ENCODE measurements at regions not wholly inside any gene's neighbourhood (a gene's known extent, or its start where the extent isn't known, plus 50 kb on each side); places are given as distances from the start of the nearest gene placed in this dataset.

- H3K4me1 ChIP-seq (ENCODE audit: control insufficient read depth, insufficient read depth, low read length) = peaks cover 10% of the 10 kb centered on the region
- no peaks in the 10 kb centered on the region for H3K9me3 ChIP-seq (ENCODE audit: control insufficient read depth, low read length)
- H3K9ac ChIP-seq (ENCODE audit: low read length) = no peak overlapping the region
- H3K27me3 ChIP-seq (replicated peaks; ENCODE audit: control insufficient read depth, insufficient read depth, low read length) = no peaks in the 10 kb centered on the region
- H3K36me3 ChIP-seq (ENCODE audit: control insufficient read depth, insufficient read depth, low read length, severe bottlenecking) = no peaks in the 10 kb centered on the region
- no peak overlapping the region for H3K4me3 ChIP-seq (ENCODE audit: low read length)
- no peak for DNase-seq (ENCODE audit: low read depth)
Observed at GRCh38 chr1:56339786-56340465, 239.4 kb downstream of the PLPP3 start.

DNA sequence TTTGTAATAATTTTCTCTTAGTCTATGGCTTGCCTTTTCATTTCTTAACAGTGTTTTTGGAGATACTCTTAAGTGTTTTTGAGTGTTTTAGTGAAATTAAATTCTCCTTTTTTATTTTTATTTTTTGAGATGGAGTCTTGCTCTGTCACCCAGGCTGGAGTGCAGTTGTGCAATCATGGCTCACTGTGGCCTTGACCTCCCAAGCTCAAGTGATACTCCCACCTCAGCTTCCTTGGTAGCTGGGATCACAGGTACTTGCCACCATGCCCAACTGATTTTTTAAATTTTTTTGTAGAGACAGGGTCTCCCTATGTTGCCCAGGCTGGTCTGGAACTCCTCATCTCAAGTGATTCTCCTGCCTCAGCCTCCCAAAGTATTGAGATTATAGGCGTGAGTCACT, 240.3 kb downstream of the PLPP3 start:
- H3K4me3 ChIP-seq (ENCODE audit: low read length) = no peak overlapping the region
- H3K27me3 ChIP-seq (replicated peaks; ENCODE audit: control insufficient read depth, insufficient read depth, low read length) = no peaks in the 10 kb centered on the region
- H3K9me3 ChIP-seq (ENCODE audit: control insufficient read depth, low read length) = no peaks in the 10 kb centered on the region
- DNase-seq (ENCODE audit: low read depth) = no peak
- H3K36me3 ChIP-seq (ENCODE audit: control insufficient read depth, insufficient read depth, low read length, severe bottlenecking) = no peaks in the 10 kb centered on the region
- H3K4me1 ChIP-seq (ENCODE audit: control insufficient read depth, insufficient read depth, low read length) = peaks cover 10% of the 10 kb centered on the region
- H3K9ac ChIP-seq (ENCODE audit: low read length) = no peak overlapping the region

GRCh38 chr1:56336982-56337381, 242.4 kb downstream of the PLPP3 start:
- peaks cover 10% of the 10 kb centered on the region for H3K4me1 ChIP-seq (ENCODE audit: control insufficient read depth, insufficient read depth, low read length)
- H3K4me3 ChIP-seq (ENCODE audit: low read length) = no peak overlapping the region
- DNase-seq (ENCODE audit: low read depth) = no peak
- H3K9me3 ChIP-seq (ENCODE audit: control insufficient read depth, low read length) = no peaks in the 10 kb centered on the region
- H3K36me3 ChIP-seq (ENCODE audit: control insufficient read depth, insufficient read depth, low read length, severe bottlenecking) = no peaks in the 10 kb centered on the region
- H3K9ac ChIP-seq (ENCODE audit: low read length) = no peak overlapping the region
- no peaks in the 10 kb centered on the region for H3K27me3 ChIP-seq (replicated peaks; ENCODE audit: control insufficient read depth, insufficient read depth, low read length)

GRCh38 chr1:56335394-56335793, 244.0 kb downstream of the PLPP3 start:
- Histone ChIP-seq H3K9me3 (ENCODE audit: control insufficient read depth, low read length) (no peaks in the 10 kb centered on the region), H3K27me3 (replicated peaks; ENCODE audit: control insufficient read depth, insufficient read depth, low read length) (no peaks in the 10 kb centered on the region), H3K4me3 (ENCODE audit: low read length) (no peak overlapping the region), H3K9ac (ENCODE audit: low read length) (no peak overlapping the region), H3K4me1 (ENCODE audit: control insufficient read depth, insufficient read depth, low read length) (peaks cover 13% of the 10 kb centered on the region), H3K36me3 (ENCODE audit: control insufficient read depth, insufficient read depth, low read length, severe bottlenecking) (no peaks in the 10 kb centered on the region)
- DNase-seq (ENCODE audit: low read depth) = no peak

GRCh38 chr1:56334047-56334446, 245.3 kb downstream of the PLPP3 start:
- Histone ChIP-seq H3K9me3 (ENCODE audit: control insufficient read depth, low read length) (no peaks in the 10 kb centered on the region), H3K36me3 (ENCODE audit: control insufficient read depth, insufficient read depth, low read length, severe bottlenecking) (no peaks in the 10 kb centered on the region), H3K27me3 (replicated peaks; ENCODE audit: control insufficient read depth, insufficient read depth, low read length) (no peaks in the 10 kb centered on the region), H3K9ac (ENCODE audit: low read length) (no peak overlapping the region), H3K4me1 (ENCODE audit: control insufficient read depth, insufficient read depth, low read length) (peaks cover 7% of the 10 kb centered on the region), H3K4me3 (ENCODE audit: low read length) (no peak overlapping the region)
- no peak for DNase-seq (ENCODE audit: low read depth)

DNA sequence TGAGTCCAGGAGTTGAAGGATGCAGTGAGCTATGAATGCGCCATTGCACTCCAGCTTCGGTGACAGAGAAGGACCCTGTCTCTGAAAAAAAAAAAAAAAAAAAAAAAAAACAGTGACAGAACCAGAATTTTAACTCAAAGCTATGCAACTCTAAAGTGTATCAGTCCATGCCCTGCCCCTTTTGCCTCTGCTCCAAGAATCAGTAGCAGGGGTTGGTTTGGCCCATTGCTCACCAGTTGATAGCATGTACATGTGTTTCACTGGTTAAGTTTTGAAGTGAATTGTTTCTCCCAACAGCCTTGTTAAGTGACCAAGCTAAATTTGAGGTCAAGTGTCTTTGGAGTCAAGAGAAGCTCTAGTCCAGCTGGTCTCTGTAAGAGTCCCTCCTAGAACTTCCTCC, 245.9 kb downstream of the PLPP3 start:
- DNase-seq (ENCODE audit: low read depth) = no peak
- Histone ChIP-seq H3K4me1 (ENCODE audit: control insufficient read depth, insufficient read depth, low read length) (peaks cover 7% of the 10 kb centered on the region), H3K36me3 (ENCODE audit: control insufficient read depth, insufficient read depth, low read length, severe bottlenecking) (no peaks in the 10 kb centered on the region), H3K4me3 (ENCODE audit: low read length) (no peak overlapping the region), H3K9ac (ENCODE audit: low read length) (no peak overlapping the region), H3K9me3 (ENCODE audit: control insufficient read depth, low read length) (no peaks in the 10 kb centered on the region), H3K27me3 (replicated peaks; ENCODE audit: control insufficient read depth, insufficient read depth, low read length) (no peaks in the 10 kb centered on the region)

- no peak for DNase-seq (ENCODE audit: low read depth)
- no peaks in the 10 kb centered on the region for H3K27me3 ChIP-seq (replicated peaks; ENCODE audit: control insufficient read depth, insufficient read depth, low read length)
- H3K36me3 ChIP-seq (ENCODE audit: control insufficient read depth, insufficient read depth, low read length, severe bottlenecking) = no peaks in the 10 kb centered on the region
- H3K9me3 ChIP-seq (ENCODE audit: control insufficient read depth, low read length) = no peaks in the 10 kb centered on the region
- no peak overlapping the region for H3K4me3 ChIP-seq (ENCODE audit: low read length)
- H3K4me1 ChIP-seq (ENCODE audit: control insufficient read depth, insufficient read depth, low read length) = peaks cover 7% of the 10 kb centered on the region
- no peak overlapping the region for H3K9ac ChIP-seq (ENCODE audit: low read length)
Observed at GRCh38 chr1:56331892-56332567, 247.3 kb downstream of the PLPP3 start.

DNA sequence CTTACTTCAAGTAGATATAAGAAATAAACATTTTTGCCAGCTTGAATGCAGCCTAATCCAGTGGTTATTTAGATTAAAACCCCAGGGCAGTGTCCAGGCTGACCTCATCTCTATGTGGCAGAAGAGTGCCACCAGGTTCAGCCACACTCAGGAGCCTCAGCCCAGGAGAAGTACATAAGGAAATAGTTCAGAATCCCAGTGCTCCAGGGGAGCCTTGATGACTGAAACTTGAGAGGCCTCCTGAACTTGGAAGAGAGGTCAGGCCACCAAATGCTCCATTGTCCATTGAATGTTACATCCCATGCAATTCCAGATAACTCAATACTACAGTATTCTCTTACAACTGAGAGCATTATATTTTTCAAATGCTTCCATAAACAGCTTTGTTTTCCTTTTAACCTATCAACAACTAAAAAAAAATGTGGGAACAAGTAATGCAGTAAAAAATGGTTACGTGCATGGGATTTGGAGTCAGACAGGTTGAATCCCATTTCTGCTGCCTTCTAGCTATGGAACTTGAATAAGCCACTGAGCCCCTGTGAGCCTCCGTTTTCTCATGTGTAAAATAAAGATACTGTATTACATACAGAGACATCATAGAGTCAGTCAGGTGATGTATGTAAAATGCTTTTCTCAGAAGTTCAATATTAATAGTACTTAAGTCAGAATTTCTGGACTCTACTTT, 248.0 kb downstream of the PLPP3 start:
- peak; percentile 7 for DNase-seq (ENCODE audit: low read depth)
- Histone ChIP-seq H3K9ac (ENCODE audit: low read length) (no peak overlapping the region), H3K4me3 (ENCODE audit: low read length) (no peak overlapping the region), H3K4me1 (ENCODE audit: control insufficient read depth, insufficient read depth, low read length) (peaks cover 7% of the 10 kb centered on the region), H3K36me3 (ENCODE audit: control insufficient read depth, insufficient read depth, low read length, severe bottlenecking) (no peaks in the 10 kb centered on the region), H3K27me3 (replicated peaks; ENCODE audit: control insufficient read depth, insufficient read depth, low read length) (no peaks in the 10 kb centered on the region), H3K9me3 (ENCODE audit: control insufficient read depth, low read length) (no peaks in the 10 kb centered on the region)

DNA sequence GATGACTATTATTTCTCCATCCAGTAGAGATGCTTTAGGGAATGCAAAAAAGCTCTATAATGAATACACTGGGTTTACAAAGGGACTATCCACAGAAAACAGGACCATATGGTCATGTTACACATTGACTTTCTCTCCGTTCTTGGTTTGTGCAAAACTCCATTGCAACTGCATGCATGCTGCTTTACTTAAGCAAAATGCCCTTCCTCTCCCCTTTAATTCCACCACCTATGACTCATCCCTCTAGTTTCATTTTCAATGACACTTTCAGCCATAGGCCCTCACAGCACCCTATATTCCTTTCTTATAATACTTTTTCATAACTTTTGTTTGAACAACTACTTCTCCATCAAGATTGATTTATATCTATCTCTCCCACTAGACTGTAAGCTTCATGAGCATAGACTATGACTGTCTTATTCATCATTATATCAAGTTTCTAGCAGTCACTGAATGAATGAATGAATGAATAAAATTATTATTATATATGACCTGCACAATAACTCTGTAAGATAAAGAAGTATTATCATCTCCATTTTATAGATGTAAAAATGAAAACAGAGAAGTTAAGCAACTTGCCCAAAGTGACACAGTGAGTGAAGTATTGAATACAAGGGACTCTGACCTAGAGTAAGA, 248.9 kb downstream of the PLPP3 start:
- Histone ChIP-seq H3K9me3 (ENCODE audit: control insufficient read depth, low read length) (no peaks in the 10 kb centered on the region), H3K9ac (ENCODE audit: low read length) (no peak overlapping the region), H3K27me3 (replicated peaks; ENCODE audit: control insufficient read depth, insufficient read depth, low read length) (no peaks in the 10 kb centered on the region), H3K4me3 (ENCODE audit: low read length) (no peak overlapping the region), H3K4me1 (ENCODE audit: control insufficient read depth, insufficient read depth, low read length) (peaks cover 13% of the 10 kb centered on the region), H3K36me3 (ENCODE audit: control insufficient read depth, insufficient read depth, low read length, severe bottlenecking) (no peaks in the 10 kb centered on the region)
- DNase-seq (ENCODE audit: low read depth) = peak; percentile 79

DNA sequence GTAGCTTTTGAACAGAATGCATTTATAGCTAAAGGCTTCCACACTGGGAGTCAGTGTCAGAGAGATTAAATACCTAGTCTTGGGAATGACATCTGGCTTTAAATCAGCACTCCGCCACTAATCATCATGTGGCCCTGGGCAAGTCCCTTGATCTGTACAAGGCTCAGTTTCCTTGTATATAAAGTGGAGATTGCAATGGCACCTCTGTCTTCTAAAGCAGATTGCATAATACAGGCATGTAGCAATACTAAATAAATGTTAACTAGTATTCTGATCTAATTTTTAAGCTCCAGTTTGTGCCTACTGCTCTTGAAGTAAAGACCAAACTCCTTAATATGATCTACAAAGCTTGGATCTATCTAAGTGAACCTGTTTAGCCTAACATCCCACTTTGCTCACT, 249.4 kb downstream of the PLPP3 start:
- Histone ChIP-seq H3K4me1 (ENCODE audit: control insufficient read depth, insufficient read depth, low read length) (peaks cover 14% of the 10 kb centered on the region), H3K9me3 (ENCODE audit: control insufficient read depth, low read length) (no peaks in the 10 kb centered on the region), H3K9ac (ENCODE audit: low read length) (no peak overlapping the region), H3K27me3 (replicated peaks; ENCODE audit: control insufficient read depth, insufficient read depth, low read length) (no peaks in the 10 kb centered on the region), H3K36me3 (ENCODE audit: control insufficient read depth, insufficient read depth, low read length, severe bottlenecking) (no peaks in the 10 kb centered on the region), H3K4me3 (ENCODE audit: low read length) (no peak overlapping the region)
- peak; percentile 52 for DNase-seq (ENCODE audit: low read depth)

- Histone ChIP-seq H3K27me3 (replicated peaks; ENCODE audit: control insufficient read depth, insufficient read depth, low read length) (no peaks in the 10 kb centered on the region), H3K36me3 (ENCODE audit: control insufficient read depth, insufficient read depth, low read length, severe bottlenecking) (no peaks in the 10 kb centered on the region), H3K9ac (ENCODE audit: low read length) (no peak overlapping the region), H3K9me3 (ENCODE audit: control insufficient read depth, low read length) (no peaks in the 10 kb centered on the region), H3K4me3 (ENCODE audit: low read length) (no peak overlapping the region), H3K4me1 (ENCODE audit: control insufficient read depth, insufficient read depth, low read length) (peaks cover 14% of the 10 kb centered on the region)
- no peak for DNase-seq (ENCODE audit: low read depth)
Observed at GRCh38 chr1:56327195-56327594, 252.2 kb downstream of the PLPP3 start.
